ENCODE measurements at regions not wholly inside any gene's neighbourhood (a gene's known extent, or its start where the extent isn't known, plus 50 kb on each side); places are given as distances from the start of the nearest gene placed in this dataset.

GRCh38 chr2:83069724-83070123, 1389.4 kb downstream of the SUCLG1 start:
- no peak overlapping the region for H3K4me3 ChIP-seq (replicated peaks in 1 of 2; ENCODE audit: low read depth in 2 of 2, low read length in 2 of 2)
- peak; percentile 59 to 81 for DNase-seq (ENCODE audit: low read depth in 2 of 2)
- TF ChIP-seq CTCF (IDR thresholded peaks at IDR 0.05; ENCODE audit: low read depth, low read length) = no peak

- H3K4me3 ChIP-seq (replicated peaks in 1 of 2; ENCODE audit: low read depth in 2 of 2, low read length in 2 of 2) = no peak overlapping the region
- DNase-seq (ENCODE audit: low read depth in 2 of 2) = peak; percentile 54
- no peak for TF ChIP-seq CTCF (IDR thresholded peaks at IDR 0.05; ENCODE audit: low read depth, low read length)
Observed at GRCh38 chr2:83068714-83069113, 1390.4 kb downstream of the SUCLG1 start.

GRCh38 chr2:83067947-83068346, 1391.1 kb downstream of the SUCLG1 start:
- TF ChIP-seq CTCF (IDR thresholded peaks at IDR 0.05; ENCODE audit: low read depth, low read length) = no peak
- DNase-seq (ENCODE audit: low read depth in 2 of 2) = no peak
- no peak overlapping the region for H3K4me3 ChIP-seq (replicated peaks in 1 of 2; ENCODE audit: low read depth in 2 of 2, low read length in 2 of 2)

- no peak overlapping the region for H3K4me3 ChIP-seq (replicated peaks in 1 of 2; ENCODE audit: low read depth in 2 of 2, low read length in 2 of 2)
- no peak for DNase-seq (ENCODE audit: low read depth in 2 of 2)
- TF ChIP-seq CTCF (IDR thresholded peaks at IDR 0.05; ENCODE audit: low read depth, low read length) = no peak
Observed at GRCh38 chr2:83063933-83064332, 1395.1 kb downstream of the SUCLG1 start.

GRCh38 chr2:83063511-83063910, 1395.6 kb downstream of the SUCLG1 start:
- no peak for TF ChIP-seq CTCF (IDR thresholded peaks at IDR 0.05; ENCODE audit: low read depth, low read length)
- peak in 1 of 2 donors; percentile 45 for DNase-seq (ENCODE audit: low read depth in 2 of 2)
- no peak overlapping the region for H3K4me3 ChIP-seq (replicated peaks in 1 of 2; ENCODE audit: low read depth in 2 of 2, low read length in 2 of 2)

- no peak for TF ChIP-seq CTCF (IDR thresholded peaks at IDR 0.05; ENCODE audit: low read depth, low read length)
- H3K4me3 ChIP-seq (replicated peaks in 1 of 2; ENCODE audit: low read depth in 2 of 2, low read length in 2 of 2) = no peak overlapping the region
- no peak for DNase-seq (ENCODE audit: low read depth in 2 of 2)
Observed at GRCh38 chr2:83058683-83059082, 1400.4 kb downstream of the SUCLG1 start.

GRCh38 chr2:83055376-83056010, 1403.6 kb downstream of the SUCLG1 start:
- TF ChIP-seq CTCF (IDR thresholded peaks at IDR 0.05; ENCODE audit: low read depth, low read length) = no peak

More at GRCh38 chr2:83055376-83056010, 1403.6 kb downstream of the SUCLG1 start:
- peak; percentile 90 to 92 for DNase-seq (ENCODE audit: low read depth in 2 of 2)
- no peak overlapping the region for H3K4me3 ChIP-seq (replicated peaks in 1 of 2; ENCODE audit: low read depth in 2 of 2, low read length in 2 of 2)
